BLaER1 (cell line): ENCODE measurements at regions not wholly inside any gene's neighbourhood (a gene's known extent, or its start where the extent isn't known, plus 50 kb on each side); places are given as distances from the start of the nearest gene placed in this dataset.

Source experiments
- H3K27ac ChIP-seq: shearing (Covaris generic); formaldehyde crosslinking; 2 replicates; pipeline ENCODE4 v1.8.1; 2022
- H3K27me3 ChIP-seq: shearing (Covaris generic); formaldehyde crosslinking; 2 replicates; pipeline ENCODE4 v1.8.1; 2022
- H3K36me3 ChIP-seq: shearing (Covaris generic); formaldehyde crosslinking; 2 replicates; pipeline ENCODE4 v1.8.1; 2022
- H3K4me1 ChIP-seq: shearing (Covaris generic); formaldehyde crosslinking; 2 replicates; pipeline ENCODE4 v1.8.1; 2022
- H3K4me2 ChIP-seq: shearing (Covaris generic); formaldehyde crosslinking; 2 replicates; pipeline ENCODE4 v1.8.1; 2022
- H3K4me3 ChIP-seq: shearing (Covaris generic); formaldehyde crosslinking; 2 replicates; pipeline ENCODE4 v1.8.1; 2022
- H3K9ac ChIP-seq: shearing (Covaris generic); formaldehyde crosslinking; 2 replicates; pipeline ENCODE4 v1.8.1; 2022
- H3K9me3 ChIP-seq: shearing (Covaris generic); formaldehyde crosslinking; 2 replicates; pipeline ENCODE4 v1.8.1; 2022
- H4K20me1 ChIP-seq: shearing (Covaris generic); formaldehyde crosslinking; 2 replicates; pipeline ENCODE4 v1.8.1; 2022
- Cebpa-rat ChIP-seq: shearing (Covaris generic); IDR thresholded peaks from 2 replicates; pipeline ENCODE4 v1.8.1; 2022

DNA sequence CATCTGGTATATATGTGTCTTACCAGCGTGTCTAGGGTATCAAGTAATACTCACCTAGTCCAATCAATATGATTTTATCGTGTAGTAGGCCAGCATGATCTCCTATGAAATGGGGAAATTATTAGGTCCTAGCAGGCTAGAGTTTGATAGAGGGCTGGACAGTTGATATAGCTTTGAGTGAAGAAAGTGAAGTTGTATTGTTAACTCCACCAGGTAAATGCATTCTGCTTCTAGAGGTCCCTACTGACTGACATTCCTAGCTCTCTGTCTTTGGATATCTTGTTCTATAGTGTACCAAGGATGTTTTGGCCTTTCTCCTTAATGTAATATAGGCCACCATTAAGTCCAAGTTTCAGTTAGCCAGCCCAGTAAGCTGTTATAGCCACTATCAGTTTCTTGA, 97.4 kb downstream of the EBNA1BP2 start:
- Histone ChIP-seq H3K4me1 (peaks cover 23% of the 10 kb centered on the region), H3K27me3 (no peaks in the 10 kb centered on the region), H3K4me2 (no peak overlapping the region), H3K9me3 (no peaks in the 10 kb centered on the region), H3K9ac (no peak overlapping the region), H4K20me1 (no peaks in the 10 kb centered on the region), H3K36me3 (no peaks in the 10 kb centered on the region), H3K27ac (no peak overlapping the region), H3K4me3 (no peak overlapping the region)
- no peak for TF ChIP-seq Cebpa-rat

DNA sequence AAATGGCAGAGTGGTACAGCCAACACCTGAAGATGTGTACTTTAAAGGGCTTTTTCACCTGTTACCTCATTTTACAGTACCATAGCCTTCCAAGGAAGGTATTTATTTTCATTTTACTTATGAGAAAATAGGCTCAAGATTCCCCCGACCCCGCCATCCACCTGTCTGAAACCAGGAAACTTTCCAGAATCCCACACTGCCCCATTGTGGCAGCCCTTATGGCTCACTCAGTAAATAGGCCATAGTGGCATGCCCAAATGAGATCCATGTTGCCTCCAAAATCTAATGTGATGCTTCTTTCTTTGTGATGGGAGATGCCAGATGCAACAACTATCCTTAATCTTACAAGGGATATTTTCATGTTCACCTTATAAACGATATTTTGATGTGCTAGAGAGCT, 97.8 kb downstream of the EBNA1BP2 start:
- TF ChIP-seq Cebpa-rat: no peak
- no peak overlapping the region for H3K27ac ChIP-seq
- no peaks in the 10 kb centered on the region for H3K36me3 ChIP-seq
- H3K4me2 ChIP-seq: no peak overlapping the region
- no peak overlapping the region for H3K9ac ChIP-seq
- H3K4me1 ChIP-seq: peaks cover 26% of the 10 kb centered on the region
- H3K4me3 ChIP-seq: no peak overlapping the region
- no peaks in the 10 kb centered on the region for H4K20me1 ChIP-seq
- no peaks in the 10 kb centered on the region for H3K9me3 ChIP-seq
- no peaks in the 10 kb centered on the region for H3K27me3 ChIP-seq

DNA sequence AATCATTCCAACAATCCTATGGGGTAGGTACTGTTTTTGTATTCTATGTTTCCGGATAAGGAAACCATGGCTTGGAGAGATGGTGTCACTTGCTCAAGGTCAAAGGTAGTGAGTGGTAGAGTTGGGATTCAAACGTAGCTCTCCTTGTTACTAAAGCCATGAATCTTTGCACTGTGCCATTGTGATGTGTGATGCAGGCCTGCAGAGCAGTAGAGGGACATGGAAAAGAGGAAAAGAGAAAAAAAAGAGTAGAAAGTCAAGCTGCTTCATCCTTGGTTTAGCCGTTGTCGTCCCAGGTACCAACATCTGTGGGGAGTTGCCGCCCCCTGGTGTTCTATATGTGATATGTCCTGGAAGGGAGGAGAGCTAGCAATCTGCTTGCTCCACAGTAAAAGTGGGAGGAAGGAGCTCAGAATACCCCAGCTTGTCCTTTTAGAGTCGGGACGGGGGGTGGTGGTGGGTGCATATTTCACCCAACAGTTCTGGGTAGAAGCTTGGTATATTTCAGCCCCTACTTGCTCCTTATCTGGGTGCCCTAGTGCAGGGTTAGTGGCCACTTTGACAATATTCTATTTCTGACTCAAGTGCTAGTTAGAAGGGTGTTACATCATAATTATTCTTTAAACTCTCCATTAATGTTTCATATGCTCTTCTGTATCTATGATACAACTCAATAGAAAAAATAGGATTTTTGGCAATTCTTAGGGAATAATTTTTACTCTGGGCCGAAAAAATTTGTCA, 98.4 kb downstream of the EBNA1BP2 start:
- Histone ChIP-seq H3K27ac (no peak overlapping the region), H3K4me2 (peak overlapping the region; percentile 73), H3K27me3 (peaks cover 2% of the 10 kb centered on the region; the same call in 1 of the 2 replicates), H3K4me3 (no peak overlapping the region), H3K9me3 (no peaks in the 10 kb centered on the region), H3K4me1 (peaks cover 31% of the 10 kb centered on the region), H4K20me1 (no peaks in the 10 kb centered on the region), H3K36me3 (no peaks in the 10 kb centered on the region), H3K9ac (no peak overlapping the region)
- no peak for TF ChIP-seq Cebpa-rat

DNA sequence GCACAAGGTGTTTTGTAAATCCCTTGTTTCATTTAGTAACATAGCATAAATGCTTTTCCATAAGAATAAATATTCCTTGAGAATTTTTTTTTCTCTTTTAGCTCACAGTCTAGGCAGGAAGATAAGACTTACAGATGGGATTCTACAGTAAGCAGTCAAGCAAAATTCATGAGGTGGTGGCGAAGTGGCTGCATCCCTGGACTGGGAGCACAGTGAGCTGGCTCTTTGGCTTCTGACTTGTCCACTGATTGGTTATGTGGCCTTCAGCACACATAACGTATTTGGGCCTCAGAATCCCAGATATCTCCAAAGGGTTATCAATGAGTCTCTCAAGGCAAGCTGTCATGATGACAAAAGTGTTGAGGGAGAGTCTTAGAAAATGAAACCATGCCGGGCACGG, 99.8 kb downstream of the EBNA1BP2 start:
- no peak for TF ChIP-seq Cebpa-rat
- Histone ChIP-seq H3K4me1 (peaks cover 41% of the 10 kb centered on the region), H3K9ac (no peak overlapping the region)

DNA sequence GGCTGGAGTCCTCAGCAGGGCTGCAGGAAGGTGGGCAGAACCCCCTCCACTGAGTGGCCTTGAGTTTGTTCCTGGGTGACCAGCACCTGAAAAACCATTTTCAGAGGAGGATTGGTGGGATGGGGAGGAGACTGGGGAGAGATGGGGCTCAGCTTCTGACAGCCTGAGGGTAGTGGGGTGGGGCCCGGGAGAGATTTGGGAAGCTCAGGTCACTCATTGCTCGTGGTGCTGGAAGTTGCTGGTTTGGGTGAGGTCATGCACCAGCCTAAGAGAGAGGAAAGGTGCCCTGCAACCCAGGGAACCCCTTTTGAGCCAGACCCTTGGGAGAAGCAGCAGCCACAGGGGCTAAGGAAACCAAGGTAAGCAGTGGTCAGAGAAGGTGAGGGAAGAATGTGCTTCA, 100.8 kb downstream of the EBNA1BP2 start:
- Histone ChIP-seq H3K4me3 (no peak overlapping the region), H3K9me3 (no peaks in the 10 kb centered on the region), H3K27ac (no peak overlapping the region), H3K4me1 (peaks cover 41% of the 10 kb centered on the region), H3K9ac (no peak overlapping the region), H3K4me2 (no peak overlapping the region), H3K27me3 (peaks cover 6% of the 10 kb centered on the region; the same call in 1 of the 2 replicates), H3K36me3 (no peaks in the 10 kb centered on the region), H4K20me1 (no peaks in the 10 kb centered on the region)
- no peak for TF ChIP-seq Cebpa-rat

More for the DNA sequence above, 99.8 kb downstream of the EBNA1BP2 start:
- Histone ChIP-seq H3K9me3 (no peaks in the 10 kb centered on the region), H3K27ac (no peak overlapping the region), H3K4me3 (no peak overlapping the region), H4K20me1 (no peaks in the 10 kb centered on the region), H3K4me2 (peak overlapping the region; percentile 73), H3K27me3 (peaks cover 6% of the 10 kb centered on the region; the same call in 1 of the 2 replicates), H3K36me3 (no peaks in the 10 kb centered on the region)

DNA sequence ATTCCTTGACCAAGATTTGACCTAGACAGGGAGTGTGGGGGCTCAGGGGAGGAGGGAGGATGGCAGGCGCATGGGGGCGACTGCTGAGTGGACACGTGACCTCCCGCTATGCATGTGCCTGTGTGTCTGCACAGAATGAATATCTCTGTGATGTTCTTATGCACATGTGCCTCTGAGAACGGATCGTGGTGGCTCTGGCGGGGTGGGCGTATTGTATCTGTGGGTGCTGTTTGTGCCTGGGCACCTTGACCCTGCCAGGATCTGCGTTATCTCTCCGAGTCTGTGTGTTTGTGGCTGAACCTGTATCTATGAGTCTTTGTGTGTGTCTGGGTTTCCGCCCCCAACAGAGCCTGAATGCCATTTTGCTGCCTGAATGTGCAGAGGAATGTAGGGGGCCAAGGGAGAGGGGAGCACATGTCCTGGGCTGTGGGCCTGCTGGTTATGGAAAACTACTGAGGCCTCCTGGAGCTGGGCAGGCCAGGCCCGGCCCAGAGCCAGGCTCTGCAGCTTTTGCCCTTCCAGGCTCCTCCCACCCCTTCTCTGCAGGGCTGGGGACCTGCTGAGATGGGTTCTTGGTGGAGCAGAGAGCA, 102.5 kb downstream of the EBNA1BP2 start:
- Histone ChIP-seq H3K4me3 (no peak overlapping the region), H3K4me1 (peaks cover 45% of the 10 kb centered on the region), H3K9ac (no peak overlapping the region), H3K36me3 (no peaks in the 10 kb centered on the region), H3K27me3 (peaks cover 6% of the 10 kb centered on the region; the same call in 1 of the 2 replicates), H4K20me1 (no peaks in the 10 kb centered on the region), H3K9me3 (no peaks in the 10 kb centered on the region), H3K27ac (no peak overlapping the region), H3K4me2 (0 out of 2 replicates have a peak overlapping the region, but pooled peaks have one; percentile 84)
- TF ChIP-seq Cebpa-rat: no peak

DNA sequence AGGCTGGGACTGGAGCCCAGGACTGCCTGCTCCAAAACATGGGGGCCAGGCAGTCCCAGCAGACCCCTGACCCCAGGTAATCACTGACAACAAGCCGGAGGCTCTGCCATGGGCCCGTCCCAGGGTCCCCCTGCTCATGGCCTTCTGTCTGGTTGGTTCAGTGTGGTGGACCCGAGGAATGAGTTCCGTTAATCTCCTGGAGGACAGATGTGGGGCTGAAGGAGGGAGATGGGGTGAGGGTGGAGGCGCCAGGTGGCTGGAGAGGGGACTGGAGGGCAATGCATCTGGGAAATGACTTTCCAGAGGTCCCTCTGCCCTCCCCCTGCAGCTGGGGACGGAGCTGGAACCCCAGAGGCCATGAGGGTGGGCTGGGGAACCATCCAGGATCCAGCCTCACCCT, 103.2 kb downstream of the EBNA1BP2 start:
- no peaks in the 10 kb centered on the region for H3K36me3 ChIP-seq
- H4K20me1 ChIP-seq: no peaks in the 10 kb centered on the region
- no peaks in the 10 kb centered on the region for H3K9me3 ChIP-seq
- peak overlapping the region; percentile 84 for H3K4me2 ChIP-seq
- H3K27ac ChIP-seq: no peak overlapping the region; the same call in 1 of the 2 replicates
- H3K9ac ChIP-seq: no peak overlapping the region
- H3K27me3 ChIP-seq: peaks cover 6% of the 10 kb centered on the region; the same call in 1 of the 2 replicates
- no peak for TF ChIP-seq Cebpa-rat
- H3K4me1 ChIP-seq: peaks cover 45% of the 10 kb centered on the region
- H3K4me3 ChIP-seq: no peak overlapping the region

DNA sequence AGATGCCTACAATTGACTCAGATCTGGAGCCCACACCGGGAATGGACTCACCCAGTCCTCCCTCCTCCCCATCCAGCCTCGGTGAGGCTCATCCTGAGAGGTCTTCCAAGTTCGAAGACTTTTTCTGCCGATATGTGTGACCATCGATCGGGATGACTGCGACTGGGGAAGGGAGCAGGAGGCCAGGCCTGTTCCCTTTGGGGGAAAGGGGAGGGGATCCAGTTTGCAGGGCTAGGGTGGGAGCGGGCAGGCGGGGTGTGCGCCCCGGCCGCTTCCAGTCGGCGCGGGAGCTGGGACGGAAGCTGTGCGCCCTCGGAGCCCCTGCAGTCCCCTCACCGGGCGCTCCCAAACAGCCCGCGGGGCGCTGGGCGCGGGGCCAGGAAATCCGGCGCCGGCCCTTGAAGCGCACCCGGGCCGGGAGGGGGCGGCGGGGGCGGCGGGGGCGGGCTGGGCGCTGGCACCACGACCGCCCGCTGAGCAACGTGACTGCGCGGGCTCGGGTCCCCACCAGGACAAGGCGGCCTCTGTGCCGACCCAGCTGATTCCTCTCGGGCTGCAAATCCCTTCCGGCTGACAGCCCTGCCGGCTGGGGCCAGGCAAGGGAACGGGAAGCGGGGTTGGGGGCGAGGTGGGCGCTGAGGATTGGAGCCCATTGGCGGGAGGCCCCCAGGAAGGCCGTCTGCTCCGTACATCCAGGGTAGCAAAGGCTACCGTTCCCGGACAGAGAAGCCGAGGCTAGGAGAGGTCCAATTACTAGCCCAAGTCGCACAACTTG, 103.9 kb downstream of the EBNA1BP2 start:
- Histone ChIP-seq H3K27me3 (peaks cover 6% of the 10 kb centered on the region; the same call in 1 of the 2 replicates), H3K9ac (0 out of 2 replicates have a peak overlapping the region, but pooled peaks have one; percentile 34), H3K4me2 (peak overlapping the region; percentile 84), H3K4me1 (peaks cover 41% of the 10 kb centered on the region), H3K9me3 (no peaks in the 10 kb centered on the region), H4K20me1 (no peaks in the 10 kb centered on the region), H3K4me3 (peak overlapping the region; percentile 37; the same call in 1 of the 2 replicates), H3K27ac (no peak overlapping the region; the same call in 1 of the 2 replicates), H3K36me3 (no peaks in the 10 kb centered on the region)
- TF ChIP-seq Cebpa-rat: no peak

DNA sequence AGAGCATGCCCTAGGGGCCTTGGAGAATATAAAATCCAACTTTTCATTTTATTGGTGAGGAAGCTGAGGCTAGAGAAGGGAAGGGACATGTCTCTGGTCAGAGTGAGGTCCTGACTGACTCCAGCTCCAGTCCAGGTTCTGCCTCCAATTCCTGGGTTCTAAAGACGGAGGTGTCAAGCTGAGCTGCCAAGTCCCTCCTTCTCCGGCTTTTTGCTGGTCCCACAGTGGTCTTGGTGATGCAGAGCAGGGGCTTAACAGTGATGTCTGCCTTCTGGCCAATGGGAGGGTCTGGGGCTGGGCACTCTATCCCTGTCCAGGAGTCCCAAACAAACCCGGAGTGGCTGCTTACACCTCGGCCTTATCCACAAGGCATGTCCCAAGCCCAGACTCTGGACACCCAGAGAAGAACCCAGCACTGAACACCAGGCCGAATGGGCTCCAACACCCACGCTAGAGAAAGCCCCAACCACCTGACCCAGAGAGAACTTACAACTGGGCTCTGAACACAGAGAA, 104.8 kb downstream of the EBNA1BP2 start:
- H3K27ac ChIP-seq: no peak overlapping the region
- H3K9ac ChIP-seq: no peak overlapping the region
- no peaks in the 10 kb centered on the region for H3K9me3 ChIP-seq
- H3K27me3 ChIP-seq: peaks cover 6% of the 10 kb centered on the region; the same call in 1 of the 2 replicates
- H4K20me1 ChIP-seq: no peaks in the 10 kb centered on the region
- H3K4me3 ChIP-seq: no peak overlapping the region
- peaks cover 32% of the 10 kb centered on the region for H3K4me1 ChIP-seq
- peak overlapping the region; percentile 84; the same call in 1 of the 2 replicates for H3K4me2 ChIP-seq
- no peak for TF ChIP-seq Cebpa-rat
- H3K36me3 ChIP-seq: no peaks in the 10 kb centered on the region
